Thoracic aorta (tissue), 2 donors: ENCODE measurements at regions not wholly inside any gene's neighbourhood (a gene's known extent, or its start where the extent isn't known, plus 50 kb on each side); places are given as distances from the start of the nearest gene placed in this dataset.

Experiments used
- ATAC-seq: fragments of 150-250 bp; one replicate; pipeline ENCODE4 v1.8.0; 2017; ENCODE audit warnings: low read depth; ENCODE audit not compliant: insufficient number of reproducible peaks, low FRiP score
- DNase-seq: peaks from one replicate; pipeline ENCODE4 v3.0.0-alpha.2; 2020; ENCODE audit warnings: low spot score
- H3K27ac ChIP-seq, 2 donors: fragments of 200-600 bp; sonication (generic); 1 replicate in 1 of 2; 2 replicates in 1 of 2; pipeline ENCODE4 v1.5.1; 2016; ENCODE audit warnings: mild to moderate bottlenecking in 2 of 2, moderate library complexity in 2 of 2
- H3K27me3 ChIP-seq: fragments of 200-600 bp; sonication (generic); replicated peaks from 2 replicates; pipeline ENCODE4 v1.6.0; 2016; ENCODE audit warnings: mild to moderate bottlenecking; ENCODE audit not compliant: insufficient read depth
- H3K36me3 ChIP-seq: fragments of 200-600 bp; sonication (generic); one replicate; pipeline ENCODE4 v1.5.1; 2016
- H3K4me1 ChIP-seq, 2 donors: fragments of 200-600 bp; sonication (generic); 1 replicate in 1 of 2; 2 replicates in 1 of 2; pipeline versions ENCODE4 v1.5.1 to v1.6.0; 2016; ENCODE audit warnings: low read depth in 2 of 2, mild to moderate bottlenecking in 1 of 2; ENCODE audit not compliant: control insufficient read depth in 1 of 2
- H3K4me3 ChIP-seq: fragments of 200-600 bp; sonication (generic); 2 replicates; pipeline ENCODE4 v1.5.1; 2016; ENCODE audit warnings: mild to moderate bottlenecking
- H3K9me3 ChIP-seq: fragments of 200-600 bp; sonication (generic); 2 replicates; pipeline ENCODE4 v1.5.1; 2016
- TF ChIP-seq, protein P1 (sequence below): fragments of 200-600 bp; sonication (generic); IDR thresholded peaks from one replicate; pipeline ENCODE4 v1.5.1; 2019; ENCODE audit warnings: antibody characterized with exemption

DNA sequence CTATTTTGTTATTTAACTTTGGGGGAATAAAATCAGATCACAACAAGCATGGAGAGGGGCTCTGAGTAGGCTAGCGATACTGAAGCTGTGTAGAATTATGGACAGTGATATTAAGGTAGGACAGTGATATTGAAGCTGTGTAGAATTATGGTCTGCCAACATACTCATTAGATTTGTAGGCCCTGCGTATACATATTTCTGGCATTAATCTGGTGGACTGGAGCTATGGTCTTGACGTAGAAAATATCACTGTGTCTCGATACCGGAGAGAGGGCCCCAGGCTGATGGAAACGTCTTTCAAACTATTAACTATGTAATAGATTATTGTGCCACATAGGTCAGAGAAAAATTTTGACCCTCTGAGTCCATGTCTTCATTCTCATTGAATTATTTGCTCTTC lies 511.4 kb downstream of the ADCYAP1 start:
- H3K4me3 ChIP-seq, result no peak overlapping the region
- ATAC-seq, result no peak
- TF ChIP-seq, protein P1, sequence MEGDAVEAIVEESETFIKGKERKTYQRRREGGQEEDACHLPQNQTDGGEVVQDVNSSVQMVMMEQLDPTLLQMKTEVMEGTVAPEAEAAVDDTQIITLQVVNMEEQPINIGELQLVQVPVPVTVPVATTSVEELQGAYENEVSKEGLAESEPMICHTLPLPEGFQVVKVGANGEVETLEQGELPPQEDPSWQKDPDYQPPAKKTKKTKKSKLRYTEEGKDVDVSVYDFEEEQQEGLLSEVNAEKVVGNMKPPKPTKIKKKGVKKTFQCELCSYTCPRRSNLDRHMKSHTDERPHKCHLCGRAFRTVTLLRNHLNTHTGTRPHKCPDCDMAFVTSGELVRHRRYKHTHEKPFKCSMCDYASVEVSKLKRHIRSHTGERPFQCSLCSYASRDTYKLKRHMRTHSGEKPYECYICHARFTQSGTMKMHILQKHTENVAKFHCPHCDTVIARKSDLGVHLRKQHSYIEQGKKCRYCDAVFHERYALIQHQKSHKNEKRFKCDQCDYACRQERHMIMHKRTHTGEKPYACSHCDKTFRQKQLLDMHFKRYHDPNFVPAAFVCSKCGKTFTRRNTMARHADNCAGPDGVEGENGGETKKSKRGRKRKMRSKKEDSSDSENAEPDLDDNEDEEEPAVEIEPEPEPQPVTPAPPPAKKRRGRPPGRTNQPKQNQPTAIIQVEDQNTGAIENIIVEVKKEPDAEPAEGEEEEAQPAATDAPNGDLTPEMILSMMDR, result no peak
- no peaks in the 10 kb centered on the region for H3K4me1 ChIP-seq
- H3K27me3 ChIP-seq, result no peaks in the 10 kb centered on the region
- H3K9me3 ChIP-seq, result no peaks in the 10 kb centered on the region
- no peaks in the 10 kb centered on the region for H3K36me3 ChIP-seq
- DNase-seq, result no peak
- no peak overlapping the region for H3K27ac ChIP-seq

DNA sequence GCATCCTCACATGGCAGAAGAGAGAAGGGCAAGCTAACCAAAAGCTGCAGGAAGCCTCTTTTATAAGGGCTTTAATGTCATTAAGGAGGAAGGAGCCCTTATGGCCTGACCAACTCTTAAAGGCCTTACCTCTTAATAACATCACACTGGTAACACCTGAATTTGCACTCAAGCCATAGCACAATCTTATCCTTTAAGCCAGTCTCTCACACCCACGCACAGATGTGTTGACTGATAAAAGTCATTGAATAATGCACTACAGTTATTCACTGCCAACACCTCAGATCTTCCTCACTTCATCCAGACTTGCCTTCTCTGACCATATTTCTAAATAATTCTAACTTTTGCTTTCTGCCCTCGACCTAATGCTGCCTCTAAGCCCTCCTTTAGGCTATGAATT lies 516.8 kb downstream of the ADCYAP1 start:
- DNase-seq (no peak), ATAC-seq (no peak)
- Histone ChIP-seq H3K27ac (no peak overlapping the region), H3K9me3 (no peaks in the 10 kb centered on the region), H3K27me3 (no peaks in the 10 kb centered on the region), H3K4me3 (no peak overlapping the region), H3K36me3 (no peaks in the 10 kb centered on the region), H3K4me1 (no peaks in the 10 kb centered on the region)
- TF ChIP-seq, protein P1, result no peak

DNA sequence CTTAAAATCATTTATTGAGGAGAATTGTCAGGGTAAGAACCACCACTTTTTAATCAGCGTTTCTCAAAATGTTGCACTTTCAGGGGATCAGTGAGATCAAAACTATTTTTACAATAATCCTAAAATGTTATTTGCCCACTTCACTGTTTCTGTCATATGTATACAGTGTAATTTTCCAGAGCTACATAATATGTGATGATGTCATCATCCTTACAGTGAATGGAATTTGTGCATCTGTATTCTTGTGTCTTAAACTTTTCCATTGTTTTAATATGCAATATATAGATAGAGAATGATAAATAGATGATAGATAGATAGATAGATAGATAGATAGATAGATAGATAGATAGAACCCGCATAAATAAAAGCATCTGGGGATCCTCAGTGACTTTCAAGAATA lies 518.0 kb downstream of the ADCYAP1 start:
- H3K27ac ChIP-seq, result no peak overlapping the region
- no peaks in the 10 kb centered on the region for H3K4me1 ChIP-seq
- no peak for DNase-seq
- H3K9me3 ChIP-seq, result no peaks in the 10 kb centered on the region
- no peaks in the 10 kb centered on the region for H3K36me3 ChIP-seq
- TF ChIP-seq, protein P1, result no peak
- H3K4me3 ChIP-seq, result no peak overlapping the region
- H3K27me3 ChIP-seq, result no peaks in the 10 kb centered on the region
- no peak for ATAC-seq

DNA sequence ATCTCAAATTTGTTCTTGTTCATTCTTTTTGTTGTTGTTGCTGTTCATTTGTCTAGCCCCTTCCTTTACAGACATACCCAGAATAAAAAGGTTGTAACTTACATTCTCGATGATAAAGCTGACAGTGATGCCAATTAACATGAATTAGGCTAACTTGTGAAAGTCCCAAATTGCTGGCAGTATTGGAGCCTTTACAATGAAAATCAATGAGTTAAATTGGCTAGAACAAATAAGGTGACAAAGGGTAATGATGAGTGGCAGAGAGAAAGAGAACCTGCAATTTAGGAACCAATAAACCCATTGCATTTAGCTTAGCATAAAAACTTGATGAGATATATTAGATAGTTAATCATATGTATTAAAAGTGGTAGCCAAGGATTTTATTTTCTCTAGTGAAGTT lies 521.0 kb downstream of the ADCYAP1 start:
- Histone ChIP-seq H3K9me3 (no peaks in the 10 kb centered on the region), H3K4me1 (no peaks in the 10 kb centered on the region), H3K27ac (no peak overlapping the region), H3K4me3 (no peak overlapping the region), H3K36me3 (no peaks in the 10 kb centered on the region), H3K27me3 (no peaks in the 10 kb centered on the region)
- DNase-seq (no peak), ATAC-seq (no peak)
- TF ChIP-seq, protein P1, result no peak

- no peaks in the 10 kb centered on the region for H3K36me3 ChIP-seq
- no peaks in the 10 kb centered on the region for H3K27me3 ChIP-seq
- no peaks in the 10 kb centered on the region for H3K4me1 ChIP-seq
- DNase-seq, result no peak
- no peak overlapping the region for H3K4me3 ChIP-seq
- H3K27ac ChIP-seq, result no peak overlapping the region
- TF ChIP-seq, protein P1, result no peak
- no peak for ATAC-seq
- H3K9me3 ChIP-seq, result no peaks in the 10 kb centered on the region
Measured at GRCh38 chr18:1435487-1435886, 530.8 kb downstream of the ADCYAP1 start.
